Neural progenitor cell (in vitro differentiated cells): ENCODE measurements at regions not wholly inside any gene's neighbourhood (a gene's known extent, or its start where the extent isn't known, plus 50 kb on each side); places are given as distances from the start of the nearest gene placed in this dataset.

Experiments
- DNase-seq: peaks from one replicate; pipeline ENCODE4 v3.0.0-alpha.2; 2016; ENCODE audit warnings: low spot score
- H2AFZ ChIP-seq: fragments of 200-600 bp; sonication (generic); replicated peaks from 2 replicates; pipeline ENCODE4 v1.6.1; 2016; ENCODE audit warnings: antibody characterized with exemption
- H3F3A ChIP-seq: fragments of 200-600 bp; sonication (generic); 2 replicates; pipeline ENCODE4 v1.6.1; 2016; ENCODE audit warnings: antibody characterized with exemption, low read depth
- H3K27ac ChIP-seq: fragments of 200-600 bp; sonication (generic); 2 replicates; pipeline ENCODE4 v1.5.1; 2016; ENCODE audit warnings: mild to moderate bottlenecking
- H3K27me3 ChIP-seq: fragments of 200-600 bp; sonication (generic); 2 replicates; pipeline ENCODE4 v1.6.1; 2016; ENCODE audit warnings: mild to moderate bottlenecking, moderate library complexity
- H3K36me3 ChIP-seq: fragments of 200-600 bp; sonication (generic); 2 replicates; pipeline ENCODE4 v1.5.1; 2016
- H3K4me1 ChIP-seq: fragments of 200-600 bp; sonication (generic); 2 replicates; pipeline ENCODE4 v1.6.1; 2016; ENCODE audit warnings: mixed run types
- H3K4me2 ChIP-seq: fragments of 200-600 bp; sonication (generic); 2 replicates; pipeline ENCODE4 v1.6.1; 2016
- H3K4me3 ChIP-seq: fragments of 200-600 bp; sonication (generic); 2 replicates; pipeline ENCODE4 v1.5.1; 2016
- H3K79me2 ChIP-seq: fragments of 200-600 bp; sonication (generic); 2 replicates; pipeline ENCODE4 v1.6.1; 2016; ENCODE audit warnings: low read depth
- H3K9ac ChIP-seq: fragments of 200-600 bp; sonication (generic); 2 replicates; pipeline ENCODE4 v1.6.1; 2016
- H3K9me3 ChIP-seq: fragments of 200-600 bp; sonication (generic); 2 replicates; pipeline ENCODE4 v1.5.1; 2016; ENCODE audit warnings: low read depth
- H4K20me1 ChIP-seq: fragments of 200-600 bp; sonication (generic); 2 replicates; pipeline ENCODE4 v1.6.1; 2016; ENCODE audit warnings: low read depth
- H3K27ac Mint-ChIP-seq: 3 replicates; pipeline ENCODE4 v1.8.0; 2021; ENCODE audit warnings: mixed read lengths
- H3K27me3 Mint-ChIP-seq: 2 replicates; pipeline ENCODE4 v1.8.0; 2022; ENCODE audit warnings: low read depth, mild to moderate bottlenecking, inconsistent platforms, moderate library complexity, mixed read lengths; ENCODE audit not compliant: insufficient read depth
- H3K36me3 Mint-ChIP-seq: 3 replicates; pipeline ENCODE4 v1.8.0; 2021; ENCODE audit warnings: mixed read lengths
- H3K4me1 Mint-ChIP-seq: 3 replicates; pipeline ENCODE4 v1.8.0; 2021; ENCODE audit warnings: mixed read lengths
- H3K4me3 Mint-ChIP-seq: 3 replicates; pipeline ENCODE4 v1.8.0; 2021; ENCODE audit warnings: mild to moderate bottlenecking, moderate library complexity, mixed read lengths
- H3K9me3 Mint-ChIP-seq: 3 replicates; pipeline ENCODE4 v1.8.0; 2020; ENCODE audit warnings: mixed read lengths
- EZH2 ChIP-seq: fragments of 200-600 bp; sonication (generic); IDR thresholded peaks from 2 replicates; pipeline ENCODE4 v1.6.1; 2017; ENCODE audit warnings: antibody characterized with exemption, mild to moderate bottlenecking, moderate library complexity
- EZH2phosphoT487 ChIP-seq: fragments of 200-600 bp; sonication (generic); IDR thresholded peaks from 2 replicates; pipeline ENCODE4 v1.6.1; 2017; ENCODE audit warnings: antibody characterized with exemption
- TF ChIP-seq, protein P1 (sequence below): fragments of 200-600 bp; sonication (generic); IDR thresholded peaks from 2 replicates; pipeline ENCODE4 v1.5.1; 2017; ENCODE audit warnings: antibody characterized with exemption, mild to moderate bottlenecking

DNA sequence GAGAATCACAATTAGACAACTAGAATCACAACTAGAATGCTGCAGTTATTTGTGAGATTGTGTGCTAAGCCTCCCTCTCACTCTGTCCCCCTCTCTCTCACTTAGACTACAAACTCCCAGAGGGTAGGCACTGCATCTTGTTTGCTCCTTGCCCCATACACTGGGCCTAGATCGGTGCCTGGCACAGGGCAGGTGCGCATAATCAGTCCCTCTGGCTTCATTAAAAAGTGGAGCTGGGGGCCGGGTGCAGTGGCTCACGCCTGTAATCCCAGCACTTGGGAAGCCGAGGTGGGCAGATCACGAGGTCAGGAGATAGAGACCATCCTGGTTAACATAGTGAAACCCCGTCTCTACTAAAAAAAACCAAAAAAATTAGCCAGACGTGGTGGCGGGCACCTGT is 456.8 kb downstream of the MIAT start:
- H3K27me3 Mint-ChIP-seq: peaks cover 2% of the 10 kb centered on the region
- no peak overlapping the region for H3K9ac ChIP-seq
- no peaks in the 10 kb centered on the region for H3K79me2 ChIP-seq
- no peak overlapping the region for H2AFZ ChIP-seq
- TF ChIP-seq, protein P1, sequence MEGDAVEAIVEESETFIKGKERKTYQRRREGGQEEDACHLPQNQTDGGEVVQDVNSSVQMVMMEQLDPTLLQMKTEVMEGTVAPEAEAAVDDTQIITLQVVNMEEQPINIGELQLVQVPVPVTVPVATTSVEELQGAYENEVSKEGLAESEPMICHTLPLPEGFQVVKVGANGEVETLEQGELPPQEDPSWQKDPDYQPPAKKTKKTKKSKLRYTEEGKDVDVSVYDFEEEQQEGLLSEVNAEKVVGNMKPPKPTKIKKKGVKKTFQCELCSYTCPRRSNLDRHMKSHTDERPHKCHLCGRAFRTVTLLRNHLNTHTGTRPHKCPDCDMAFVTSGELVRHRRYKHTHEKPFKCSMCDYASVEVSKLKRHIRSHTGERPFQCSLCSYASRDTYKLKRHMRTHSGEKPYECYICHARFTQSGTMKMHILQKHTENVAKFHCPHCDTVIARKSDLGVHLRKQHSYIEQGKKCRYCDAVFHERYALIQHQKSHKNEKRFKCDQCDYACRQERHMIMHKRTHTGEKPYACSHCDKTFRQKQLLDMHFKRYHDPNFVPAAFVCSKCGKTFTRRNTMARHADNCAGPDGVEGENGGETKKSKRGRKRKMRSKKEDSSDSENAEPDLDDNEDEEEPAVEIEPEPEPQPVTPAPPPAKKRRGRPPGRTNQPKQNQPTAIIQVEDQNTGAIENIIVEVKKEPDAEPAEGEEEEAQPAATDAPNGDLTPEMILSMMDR: no peak
- no peak for TF ChIP-seq EZH2
- TF ChIP-seq EZH2phosphoT487: no peak
- H3K4me2 ChIP-seq: no peak overlapping the region
- no peaks in the 10 kb centered on the region for H3K9me3 ChIP-seq
- no peaks in the 10 kb centered on the region for H3K36me3 ChIP-seq
- no peak overlapping the region for H3K4me3 Mint-ChIP-seq
- peaks cover 10% of the 10 kb centered on the region for H3K4me1 ChIP-seq
- H3K9me3 Mint-ChIP-seq: no peaks in the 10 kb centered on the region
- no peaks in the 10 kb centered on the region for H3F3A ChIP-seq
- no peak overlapping the region for H3K27ac Mint-ChIP-seq
- H3K27ac ChIP-seq: no peak overlapping the region
- no peaks in the 10 kb centered on the region for H3K36me3 Mint-ChIP-seq
- peaks cover 36% of the 10 kb centered on the region for H3K4me1 Mint-ChIP-seq
- H3K4me3 ChIP-seq: no peak overlapping the region
- H3K27me3 ChIP-seq: no peaks in the 10 kb centered on the region
- no peaks in the 10 kb centered on the region for H4K20me1 ChIP-seq
- DNase-seq: no peak

DNA sequence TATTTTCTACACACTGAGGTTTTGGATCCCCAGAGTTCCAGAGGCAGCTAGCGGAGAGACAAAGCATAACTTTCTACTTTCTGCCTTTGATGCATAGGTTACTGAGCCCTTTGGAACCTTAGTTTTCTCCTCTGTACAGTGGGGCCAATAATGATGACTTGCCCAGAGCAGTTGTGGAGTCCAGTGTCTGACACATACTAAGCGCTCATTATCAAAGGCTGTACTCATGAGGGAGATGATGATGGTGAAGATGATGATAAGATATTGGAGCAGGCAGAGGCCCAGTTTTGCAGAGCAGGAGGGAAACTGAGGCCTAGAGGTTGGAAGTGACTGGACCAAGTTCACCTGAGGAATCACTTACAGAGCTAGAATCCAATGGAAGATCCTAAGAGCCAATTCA is 458.0 kb downstream of the MIAT start:
- peaks cover 26% of the 10 kb centered on the region for H3K4me1 Mint-ChIP-seq
- no peak overlapping the region for H3K4me2 ChIP-seq
- H3K27ac Mint-ChIP-seq: peak overlapping the region; percentile 7

DNA sequence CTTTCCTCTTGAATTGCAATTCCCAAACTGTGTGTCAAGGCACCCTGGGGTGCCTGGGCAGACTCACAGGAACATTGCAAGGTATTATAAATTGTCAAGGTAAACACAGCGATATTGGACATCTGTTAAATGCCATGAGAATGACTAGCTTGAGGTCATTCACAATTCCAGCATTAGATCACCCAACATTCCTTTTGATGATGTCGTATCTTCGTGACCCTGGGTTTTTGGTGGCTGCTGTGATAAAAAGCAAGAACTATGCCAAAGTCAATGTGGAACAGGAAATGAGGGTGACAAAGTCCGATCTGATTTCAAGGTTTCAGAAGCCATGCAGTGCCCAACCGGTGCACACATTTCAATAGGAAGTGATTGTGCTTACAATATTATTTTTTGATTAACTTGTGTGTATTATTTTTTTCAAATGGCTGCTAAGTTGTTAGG is 458.4 kb downstream of the MIAT start:
- Histone ChIP-seq H4K20me1 (no peaks in the 10 kb centered on the region), H2AFZ (no peak overlapping the region), H3K4me1 (peaks cover 5% of the 10 kb centered on the region), H3K36me3 (no peaks in the 10 kb centered on the region), H3K27me3 (no peaks in the 10 kb centered on the region), H3K9me3 (no peaks in the 10 kb centered on the region), H3F3A (no peaks in the 10 kb centered on the region), H3K79me2 (no peaks in the 10 kb centered on the region), H3K27ac (no peak overlapping the region), H3K9ac (no peak overlapping the region), H3K4me2 (no peak overlapping the region), H3K4me3 (no peak overlapping the region)
- TF ChIP-seq EZH2: no peak
- TF ChIP-seq, protein P1: no peak
- no peak for TF ChIP-seq EZH2phosphoT487
- Mint-ChIP-seq H3K4me1 (peaks cover 21% of the 10 kb centered on the region), H3K9me3 (no peaks in the 10 kb centered on the region), H3K4me3 (no peak overlapping the region), H3K27ac (peak overlapping the region; percentile 7), H3K27me3 (peaks cover 2% of the 10 kb centered on the region), H3K36me3 (no peaks in the 10 kb centered on the region)
- DNase-seq: no peak

More for the DNA sequence above, 458.0 kb downstream of the MIAT start:
- no peaks in the 10 kb centered on the region for H3F3A ChIP-seq
- no peak overlapping the region for H3K4me3 Mint-ChIP-seq
- no peak for TF ChIP-seq EZH2
- TF ChIP-seq, protein P1: no peak
- no peak for TF ChIP-seq EZH2phosphoT487
- H3K4me1 ChIP-seq: peaks cover 10% of the 10 kb centered on the region
- H3K27me3 Mint-ChIP-seq: peaks cover 2% of the 10 kb centered on the region
- H3K36me3 ChIP-seq: no peaks in the 10 kb centered on the region
- H3K9me3 ChIP-seq: no peaks in the 10 kb centered on the region
- H3K9ac ChIP-seq: no peak overlapping the region
- H3K27ac ChIP-seq: no peak overlapping the region
- H3K36me3 Mint-ChIP-seq: no peaks in the 10 kb centered on the region
- DNase-seq: no peak
- no peaks in the 10 kb centered on the region for H3K79me2 ChIP-seq
- H2AFZ ChIP-seq: no peak overlapping the region
- H4K20me1 ChIP-seq: no peaks in the 10 kb centered on the region
- H3K9me3 Mint-ChIP-seq: no peaks in the 10 kb centered on the region
- H3K27me3 ChIP-seq: no peaks in the 10 kb centered on the region
- no peak overlapping the region for H3K4me3 ChIP-seq
